HG02885 (cell line): ENCODE measurements at regions not wholly inside any gene's neighbourhood (a gene's known extent, or its start where the extent isn't known, plus 50 kb on each side); places are given as distances from the start of the nearest gene placed in this dataset.

ENCODE experiments used
- ATAC-seq: cut with Tn5 transposase; IDR thresholded peaks from one replicate; pipeline ENCODE4 v1.9.1; 2021; ENCODE audit warnings: mild to moderate bottlenecking; ENCODE audit not compliant: unreplicated experiment, poor library complexity

DNA sequence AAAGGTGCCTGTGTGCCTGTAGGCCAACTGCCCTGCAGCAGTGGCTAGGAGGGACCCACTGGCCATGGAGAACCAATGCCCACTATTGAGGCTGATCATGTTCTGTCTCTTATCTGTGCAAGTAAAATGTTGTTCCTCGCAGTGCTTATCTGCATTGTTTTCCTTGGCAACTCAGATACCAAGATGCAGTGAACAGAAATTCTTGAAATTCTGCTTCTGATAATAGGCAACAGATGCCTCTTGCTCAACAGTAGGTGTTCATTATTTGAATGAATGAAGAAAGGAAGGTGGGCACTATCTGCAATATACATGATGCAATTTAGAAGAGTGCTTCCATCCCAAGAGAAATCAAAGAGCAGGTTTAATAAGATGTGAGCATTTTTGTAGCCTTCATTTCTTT lies 232.2 kb downstream of the NUAK1 start:
- ATAC-seq = no peak

DNA sequence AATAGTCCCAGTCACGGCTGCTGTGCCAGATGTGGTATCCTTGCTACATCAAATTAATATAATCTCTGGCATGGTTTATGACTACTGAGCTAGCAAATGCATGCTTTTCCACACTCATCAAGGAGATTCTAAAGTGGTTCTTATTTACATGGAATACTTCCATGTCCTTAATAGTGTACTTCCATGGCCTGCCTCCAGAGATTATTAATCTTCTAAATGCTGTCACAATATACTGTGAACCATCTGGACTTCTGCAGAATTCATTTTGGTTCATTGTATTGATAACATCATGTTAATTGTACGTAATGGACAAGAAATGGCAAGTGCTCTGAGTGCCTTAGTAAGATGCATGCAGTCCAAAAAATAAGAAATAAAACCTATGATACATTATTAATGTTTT lies 230.8 kb downstream of the NUAK1 start:
- no peak for ATAC-seq

DNA sequence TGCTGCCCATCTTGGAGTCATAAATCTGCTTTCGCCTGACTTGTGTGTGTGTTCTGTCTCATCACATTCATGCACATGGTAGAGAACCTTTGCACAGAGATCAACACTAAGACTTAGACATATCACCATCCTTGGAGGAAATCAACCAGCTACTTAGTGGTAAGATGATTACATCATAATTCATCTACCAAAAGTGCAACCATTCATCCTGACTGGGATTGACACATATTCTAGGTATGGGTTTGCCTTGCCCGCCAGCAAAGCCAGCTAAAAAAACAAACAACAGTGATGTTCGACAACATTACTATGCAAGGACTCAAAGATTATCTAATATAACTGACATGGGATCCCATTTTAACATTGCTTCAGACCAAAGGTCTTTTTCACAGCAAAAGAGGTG lies 228.7 kb downstream of the NUAK1 start:
- no peak for ATAC-seq

GRCh38 chr12:105911966-105912365 lies 226.8 kb downstream of the NUAK1 start:
- no peak for ATAC-seq

DNA sequence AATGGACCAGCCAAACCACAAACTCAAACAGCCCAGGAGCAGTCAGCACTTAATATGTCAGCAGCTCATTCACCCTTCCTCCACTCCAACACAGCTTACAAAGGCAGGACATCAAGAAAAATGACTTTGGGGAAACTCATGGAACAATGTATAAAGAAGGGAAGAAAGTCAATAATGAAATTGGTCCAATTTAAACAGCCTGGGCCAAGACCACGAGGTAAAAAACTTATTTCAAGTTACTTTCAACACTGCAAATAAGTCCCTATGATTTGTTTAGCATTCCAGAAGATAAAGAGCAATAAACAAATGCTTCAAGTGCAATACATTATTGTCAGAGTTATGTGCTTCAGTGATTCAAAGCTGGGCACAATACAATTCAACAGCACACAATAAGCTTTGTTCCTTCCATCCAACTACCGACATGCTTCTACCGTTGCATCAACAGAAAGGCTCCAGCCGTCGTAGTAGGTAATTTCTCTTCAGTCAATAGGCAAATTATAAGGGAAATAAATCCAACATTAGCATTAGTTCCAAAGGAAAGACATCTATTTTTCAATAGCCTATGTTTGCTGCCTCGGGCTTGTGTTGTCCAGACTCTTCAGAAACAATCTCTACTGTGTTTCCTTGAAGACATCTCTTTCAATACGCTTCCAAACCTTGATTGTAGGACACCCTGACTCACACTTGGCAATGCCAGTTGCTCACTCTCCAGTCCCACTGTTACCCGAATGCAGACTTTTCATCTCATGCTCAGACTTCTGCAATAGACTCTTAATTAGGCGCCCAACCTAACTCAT lies 225.7 kb downstream of the NUAK1 start:
- ATAC-seq = no peak

GRCh38 chr12:105915997-105916759 lies 222.6 kb downstream of the NUAK1 start:
- ATAC-seq = no peak

- no peak for ATAC-seq
Measured at GRCh38 chr12:105916760-105917039, 222.1 kb downstream of the NUAK1 start.

DNA sequence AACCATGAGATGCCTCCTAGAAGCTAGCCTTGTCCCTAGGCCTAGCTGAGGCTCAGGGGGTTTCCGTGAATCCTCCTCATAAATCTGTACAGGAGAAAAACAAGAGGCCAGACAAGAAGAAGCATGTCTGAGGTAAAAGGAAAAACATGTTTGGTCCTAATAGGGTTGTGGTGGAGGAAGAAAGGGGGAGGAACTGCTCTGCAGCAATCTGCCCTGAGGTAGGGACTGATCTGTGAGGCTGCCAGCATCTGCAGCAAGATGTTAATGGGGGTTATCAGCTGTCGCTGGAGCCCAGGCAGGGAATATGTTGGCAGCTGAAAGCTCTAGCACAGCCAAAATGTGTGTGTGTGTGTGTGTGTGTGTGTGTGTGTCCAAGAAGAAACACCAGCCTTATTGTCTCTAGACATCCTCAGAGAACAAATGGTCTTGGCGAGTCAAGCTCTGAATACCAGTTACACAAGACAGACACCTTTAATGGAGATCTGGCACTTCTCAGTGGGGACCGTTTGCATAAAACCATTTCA lies 218.5 kb downstream of the NUAK1 start:
- ATAC-seq = no peak

DNA sequence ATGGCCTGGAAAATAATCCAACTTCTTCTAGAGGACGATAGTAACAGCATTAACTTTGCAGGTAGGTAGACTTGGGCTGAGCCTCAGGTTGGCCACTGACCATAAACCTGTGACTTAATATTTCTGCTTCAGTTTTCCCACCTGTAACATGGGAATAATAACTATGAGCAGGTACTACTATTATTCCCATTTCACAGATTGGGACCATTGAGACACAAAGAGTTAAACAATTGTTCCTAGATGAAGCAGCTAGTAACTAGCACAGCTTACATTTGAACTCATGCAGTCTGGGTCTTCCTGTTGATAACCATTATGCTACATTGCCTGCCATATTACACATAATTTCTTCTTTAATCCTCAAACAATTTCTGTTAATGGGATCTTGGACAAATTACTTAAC lies 217.7 kb downstream of the NUAK1 start:
- no peak for ATAC-seq

- no peak for ATAC-seq
Measured at GRCh38 chr12:105921872-105922669, 216.7 kb downstream of the NUAK1 start.

DNA sequence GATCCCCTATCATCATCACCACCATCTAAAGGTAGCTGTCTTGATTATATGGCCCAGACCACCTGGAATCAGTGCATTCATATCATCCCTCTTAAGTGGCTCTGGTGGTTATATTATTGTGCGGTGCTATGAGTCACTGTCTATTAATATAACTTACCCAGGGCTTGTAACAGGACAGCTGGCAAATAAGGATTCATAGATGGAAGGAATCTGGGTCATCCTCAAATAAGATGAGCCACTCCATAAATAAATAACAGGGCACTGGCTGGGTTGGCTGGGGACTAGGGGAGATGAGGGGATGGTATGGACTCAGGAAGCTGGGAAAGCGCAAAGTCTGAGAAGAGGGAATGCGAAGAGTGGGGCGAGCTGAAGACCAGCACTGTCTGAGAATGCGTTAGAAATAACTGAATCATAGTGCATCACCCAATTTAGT lies 216.1 kb downstream of the NUAK1 start:
- ATAC-seq = no peak

GRCh38 chr12:105924526-105925208 lies 214.1 kb downstream of the NUAK1 start:
- no peak for ATAC-seq

DNA sequence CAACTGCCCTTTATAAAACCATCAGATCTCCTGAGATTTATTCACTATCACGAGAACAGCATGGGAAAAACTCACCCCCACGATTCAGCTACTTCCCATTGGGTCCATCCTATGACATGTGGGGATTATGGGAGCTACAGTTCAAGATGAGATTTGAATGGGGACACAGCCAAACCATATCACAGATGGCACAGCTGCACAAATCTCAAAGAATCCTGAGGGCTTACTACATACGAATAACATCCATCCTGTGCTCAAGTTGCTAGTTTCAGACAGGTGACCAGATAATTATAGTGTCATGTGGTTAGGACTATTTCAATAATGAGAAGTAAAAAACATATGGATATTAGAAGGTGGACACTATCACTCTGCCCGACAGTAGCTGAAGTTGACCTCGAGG lies 211.2 kb downstream of the NUAK1 start:
- ATAC-seq = no peak

- ATAC-seq = no peak
Measured at GRCh38 chr12:105928436-105928835, 210.3 kb downstream of the NUAK1 start.

- no peak for ATAC-seq
Measured at GRCh38 chr12:105929192-105929591, 209.6 kb downstream of the NUAK1 start.

DNA sequence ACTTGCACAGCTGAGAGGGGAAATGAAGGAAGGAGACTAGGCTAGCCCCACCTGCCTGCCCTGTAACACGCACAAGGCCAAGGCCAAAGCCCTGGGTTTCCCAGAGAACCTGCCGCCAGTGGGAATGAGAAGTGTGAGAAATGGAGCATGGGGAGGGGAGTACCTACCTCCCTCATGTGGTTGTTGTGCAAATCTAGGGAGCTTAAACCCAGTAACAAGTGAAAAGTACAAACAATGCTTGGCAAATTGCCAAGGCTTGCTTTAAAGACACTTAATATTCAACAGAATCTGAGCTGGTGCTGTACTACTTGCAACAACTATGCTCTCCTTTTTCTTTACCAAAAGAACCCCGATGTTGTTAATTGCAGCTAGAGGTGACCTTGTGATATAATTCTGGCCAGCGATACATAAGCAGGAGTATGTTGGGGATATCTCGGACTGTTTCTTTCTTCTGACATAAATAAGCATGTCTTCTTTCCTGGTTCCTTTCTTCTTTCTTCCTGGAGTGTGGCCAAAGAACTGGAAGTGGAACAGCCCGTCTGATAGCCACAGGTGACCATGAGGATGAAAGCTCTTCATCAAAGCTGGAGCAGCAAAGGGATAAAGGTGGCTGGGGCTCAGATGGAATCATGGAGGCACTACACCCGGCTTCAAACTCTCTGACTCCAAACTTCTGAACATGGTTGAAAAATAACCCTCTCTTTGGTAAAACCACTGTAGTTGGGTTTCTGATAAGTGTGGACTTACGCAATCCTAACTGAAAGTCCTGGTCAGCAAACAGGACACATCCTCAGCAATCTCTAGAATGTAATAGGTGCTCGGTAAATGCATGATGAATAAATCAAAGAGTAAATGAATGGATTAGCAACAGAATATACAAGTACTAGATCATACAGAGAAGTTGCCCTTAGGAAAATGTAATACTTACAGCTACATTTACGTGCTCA lies 207.9 kb downstream of the NUAK1 start:
- ATAC-seq = no peak

- no peak for ATAC-seq
Measured at GRCh38 chr12:105931762-105932570, 206.8 kb downstream of the NUAK1 start.
